ENCODE measurements at regions not wholly inside any gene's neighbourhood (a gene's known extent, or its start where the extent isn't known, plus 50 kb on each side); places are given as distances from the start of the nearest gene placed in this dataset.

GRCh38 chr2:45119855-45120254 lies 110.6 kb upstream of the SIX2 start:
- no peak for TF ChIP-seq POLR2A (IDR thresholded peaks at IDR 0.05; ENCODE audit: low read depth, low read length)
- no peak for TF ChIP-seq POLR2AphosphoS5 (IDR thresholded peaks at IDR 0.05; ENCODE audit: low read depth, low read length)
- TF ChIP-seq SPI1 (IDR thresholded peaks at IDR 0.05; ENCODE audit: low read depth, low read length), result no peak
- no peak for TF ChIP-seq TAF1 (IDR thresholded peaks at IDR 0.05; ENCODE audit: low read depth, low read length)
- no peak for TF ChIP-seq POU2F2 (IDR thresholded peaks at IDR 0.05; ENCODE audit: low read depth, low read length)
